ENCODE measurements at regions not wholly inside any gene's neighbourhood (a gene's known extent, or its start where the extent isn't known, plus 50 kb on each side); places are given as distances from the start of the nearest gene placed in this dataset.

DNA sequence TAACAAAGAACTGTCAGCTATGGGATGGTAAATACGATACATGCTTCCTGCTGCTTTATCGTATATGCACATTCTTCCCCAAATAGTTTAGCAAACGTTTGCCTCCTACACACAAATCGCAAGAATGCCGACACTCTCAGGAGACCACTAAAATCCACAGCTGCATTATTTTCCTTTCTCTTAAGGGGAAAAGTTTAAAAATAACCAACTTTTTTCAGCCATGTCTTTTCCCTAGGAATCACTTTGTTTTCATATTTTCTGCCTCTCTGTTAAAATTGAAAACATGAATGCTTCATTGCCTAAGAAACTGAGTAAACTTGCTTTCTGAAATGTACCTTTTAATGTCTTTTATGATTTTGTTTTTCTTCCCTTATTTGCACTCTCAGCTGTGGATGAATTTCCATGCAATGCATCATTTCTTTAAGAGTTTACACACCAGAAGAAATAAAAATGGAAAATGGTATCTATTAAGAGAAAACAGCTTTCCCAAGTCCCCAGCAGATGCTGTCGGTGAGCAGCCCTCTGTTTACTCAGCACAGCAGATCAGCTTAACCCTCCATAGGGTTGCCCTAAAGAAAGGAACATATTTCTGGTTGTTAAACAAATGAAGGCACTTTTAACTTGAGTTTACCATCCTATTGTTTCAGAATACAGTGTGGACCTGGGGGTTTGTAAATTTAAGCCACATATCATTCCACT, 66.2 kb downstream of the IZUMO3 start:
- TF ChIP-seq, protein P1, sequence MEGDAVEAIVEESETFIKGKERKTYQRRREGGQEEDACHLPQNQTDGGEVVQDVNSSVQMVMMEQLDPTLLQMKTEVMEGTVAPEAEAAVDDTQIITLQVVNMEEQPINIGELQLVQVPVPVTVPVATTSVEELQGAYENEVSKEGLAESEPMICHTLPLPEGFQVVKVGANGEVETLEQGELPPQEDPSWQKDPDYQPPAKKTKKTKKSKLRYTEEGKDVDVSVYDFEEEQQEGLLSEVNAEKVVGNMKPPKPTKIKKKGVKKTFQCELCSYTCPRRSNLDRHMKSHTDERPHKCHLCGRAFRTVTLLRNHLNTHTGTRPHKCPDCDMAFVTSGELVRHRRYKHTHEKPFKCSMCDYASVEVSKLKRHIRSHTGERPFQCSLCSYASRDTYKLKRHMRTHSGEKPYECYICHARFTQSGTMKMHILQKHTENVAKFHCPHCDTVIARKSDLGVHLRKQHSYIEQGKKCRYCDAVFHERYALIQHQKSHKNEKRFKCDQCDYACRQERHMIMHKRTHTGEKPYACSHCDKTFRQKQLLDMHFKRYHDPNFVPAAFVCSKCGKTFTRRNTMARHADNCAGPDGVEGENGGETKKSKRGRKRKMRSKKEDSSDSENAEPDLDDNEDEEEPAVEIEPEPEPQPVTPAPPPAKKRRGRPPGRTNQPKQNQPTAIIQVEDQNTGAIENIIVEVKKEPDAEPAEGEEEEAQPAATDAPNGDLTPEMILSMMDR (IDR thresholded peaks at IDR 0.05) = no peak
- TF ChIP-seq POLR2AphosphoS5 (IDR thresholded peaks at IDR 0.05) = no peak

Measured in sigmoid colon (tissue), 4 donors.